ENCODE measurements at regions not wholly inside any gene's neighbourhood (a gene's known extent, or its start where the extent isn't known, plus 50 kb on each side); places are given as distances from the start of the nearest gene placed in this dataset.
"Not testable (repeated sequence)": the region's sequence is repeated elsewhere in the genome, so short reads cannot be mapped to it uniquely, and the experiment has no call there.

DNA sequence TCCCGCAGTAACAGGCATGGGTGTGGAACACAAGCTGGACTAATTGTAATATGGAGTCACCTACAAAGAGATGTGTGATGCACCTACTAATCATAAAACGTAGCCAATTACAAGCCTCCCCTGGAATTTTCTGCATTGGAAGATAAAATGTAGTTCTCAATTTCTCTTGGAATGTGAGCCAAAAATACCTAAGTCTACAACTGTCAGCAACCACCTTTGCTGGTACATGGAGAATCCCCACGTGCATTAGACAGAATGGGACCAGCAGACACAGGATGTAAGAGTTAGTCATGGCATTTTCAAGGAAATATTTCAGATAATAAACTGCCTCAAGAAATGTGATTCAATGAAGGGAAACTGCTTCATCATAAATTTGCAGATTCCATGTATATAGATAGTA is 85.6 kb upstream of the DCC start:
- H3K9ac ChIP-seq (ENCODE audit: extremely low read depth, insufficient read length, low read length), result no peak overlapping the region
- H3K9me3 ChIP-seq (ENCODE audit: control insufficient read depth, low read depth, low read length), result no peaks in the 10 kb centered on the region
- no peaks in the 10 kb centered on the region for H3K27me3 ChIP-seq (ENCODE audit: insufficient read depth, low read length)
- Mint-ChIP-seq H3K27me3 (ENCODE audit: low read depth) (no peaks in the 10 kb centered on the region; the same call in 1 of the 2 replicates), H3K27ac (no peak overlapping the region), H3K4me1 (peaks cover 12 to 14% of the 10 kb centered on the region in 2 experiments; a peak in 3 of 4 replicates), H3K36me3 (ENCODE audit: insufficient read depth in 1 of 3, low read depth in 3 of 3) (no peaks in the 10 kb centered on the region), H3K4me3 (no peak overlapping the region), H3K9me3 (0 out of 5 replicates have a peak, but pooled peaks cover 0 to 3% of the 10 kb centered on the region in 2 experiments)
- H3T11ph ChIP-seq (ENCODE audit: low read length), result no peak overlapping the region
- H4K20me1 ChIP-seq (ENCODE audit: control insufficient read depth, insufficient read depth, insufficient read length), result no peaks in the 10 kb centered on the region
- H2AFZ ChIP-seq (ENCODE audit: low read length), result no peak overlapping the region
- no peak overlapping the region for H4K91ac ChIP-seq (ENCODE audit: insufficient read length, low read depth, low read length)
- no peak overlapping the region for H2BK15ac ChIP-seq (ENCODE audit: low read depth, low read length)
- no peak overlapping the region for H3K4me2 ChIP-seq (ENCODE audit: insufficient read depth, insufficient read length, low read length)
- no peak overlapping the region for H3K56ac ChIP-seq (ENCODE audit: insufficient read length, low read depth, low read length)
- TF ChIP-seq, protein P1, sequence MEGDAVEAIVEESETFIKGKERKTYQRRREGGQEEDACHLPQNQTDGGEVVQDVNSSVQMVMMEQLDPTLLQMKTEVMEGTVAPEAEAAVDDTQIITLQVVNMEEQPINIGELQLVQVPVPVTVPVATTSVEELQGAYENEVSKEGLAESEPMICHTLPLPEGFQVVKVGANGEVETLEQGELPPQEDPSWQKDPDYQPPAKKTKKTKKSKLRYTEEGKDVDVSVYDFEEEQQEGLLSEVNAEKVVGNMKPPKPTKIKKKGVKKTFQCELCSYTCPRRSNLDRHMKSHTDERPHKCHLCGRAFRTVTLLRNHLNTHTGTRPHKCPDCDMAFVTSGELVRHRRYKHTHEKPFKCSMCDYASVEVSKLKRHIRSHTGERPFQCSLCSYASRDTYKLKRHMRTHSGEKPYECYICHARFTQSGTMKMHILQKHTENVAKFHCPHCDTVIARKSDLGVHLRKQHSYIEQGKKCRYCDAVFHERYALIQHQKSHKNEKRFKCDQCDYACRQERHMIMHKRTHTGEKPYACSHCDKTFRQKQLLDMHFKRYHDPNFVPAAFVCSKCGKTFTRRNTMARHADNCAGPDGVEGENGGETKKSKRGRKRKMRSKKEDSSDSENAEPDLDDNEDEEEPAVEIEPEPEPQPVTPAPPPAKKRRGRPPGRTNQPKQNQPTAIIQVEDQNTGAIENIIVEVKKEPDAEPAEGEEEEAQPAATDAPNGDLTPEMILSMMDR (conservative IDR thresholded peaks at IDR 0.05), result no peak
- H3K79me2 ChIP-seq (ENCODE audit: insufficient read depth, low read length), result no peaks in the 10 kb centered on the region
- H3K4ac ChIP-seq (ENCODE audit: low read depth, low read length), result no peak overlapping the region
- no peak overlapping the region for H4K5ac ChIP-seq (ENCODE audit: insufficient read length, low read depth, low read length)
- no peak overlapping the region for H3K14ac ChIP-seq (ENCODE audit: insufficient read depth, low read length)
- H3K27ac ChIP-seq (ENCODE audit: insufficient read length, low read depth, low read length), result no peak overlapping the region
- no peak overlapping the region for H3K23ac ChIP-seq (ENCODE audit: insufficient read length, low read depth, low read length)
- H2BK120ac ChIP-seq (ENCODE audit: low read depth, low read length, poor library complexity, severe bottlenecking), result no peak overlapping the region
- H2BK20ac ChIP-seq (ENCODE audit: low read depth, low read length, poor library complexity, severe bottlenecking), result no peak overlapping the region
- H4K8ac ChIP-seq (replicated peaks; ENCODE audit: insufficient read length, low read depth, low read length), result no peak overlapping the region
- no peak overlapping the region for H2AK5ac ChIP-seq (ENCODE audit: insufficient read length, low read length)
- no peak overlapping the region for H2BK5ac ChIP-seq (ENCODE audit: insufficient read length, low read length)
- no peak for DNase-seq
- no peak overlapping the region for H2BK12ac ChIP-seq (ENCODE audit: insufficient read length, low read depth, low read length)
- no peaks in the 10 kb centered on the region for H3K23me2 ChIP-seq (ENCODE audit: insufficient read length, low read depth, low read length, poor library complexity, severe bottlenecking)
- H3K18ac ChIP-seq (ENCODE audit: insufficient read length, low read depth, low read length), result no peak overlapping the region
- no peaks in the 10 kb centered on the region for H3K79me1 ChIP-seq (ENCODE audit: insufficient read depth, low read depth, low read length, poor library complexity, severe bottlenecking)
- H3K4me1 ChIP-seq (ENCODE audit: insufficient read depth, low read length), result no peaks in the 10 kb centered on the region
- no CpG with 5 or more reads among the region's 3 CpGs for WGBS (ENCODE audit: extremely low coverage, insufficient read length, low lambda C conversion rate)

DNA sequence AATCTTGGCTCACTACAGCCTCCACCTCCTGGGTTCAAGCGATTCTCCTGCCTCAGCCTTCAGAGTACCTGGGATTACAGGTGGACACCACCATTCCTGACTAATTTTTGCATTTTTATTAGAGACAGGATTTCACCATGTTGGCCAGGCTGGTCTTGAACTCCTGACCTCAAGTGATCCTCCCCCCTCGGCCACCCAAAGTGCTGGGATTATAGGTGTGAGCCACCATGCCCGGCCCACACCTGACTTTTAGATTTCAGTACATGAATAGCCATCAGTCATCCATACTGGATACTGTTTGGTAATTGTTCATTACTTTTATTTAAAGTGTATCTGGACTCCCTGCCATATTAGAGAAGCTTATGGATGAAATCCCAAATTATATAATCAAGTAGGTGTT is 82.6 kb upstream of the DCC start:
- H3K27ac Mint-ChIP-seq; H3K9me3 Mint-ChIP-seq; H3K4me2 ChIP-seq (ENCODE audit: insufficient read depth, insufficient read length, low read length); H3K27me3 Mint-ChIP-seq (ENCODE audit: low read depth); H3K4ac ChIP-seq (ENCODE audit: low read depth, low read length); H3K23me2 ChIP-seq (ENCODE audit: insufficient read length, low read depth, low read length, poor library complexity, severe bottlenecking); H2BK15ac ChIP-seq (ENCODE audit: low read depth, low read length); H2BK20ac ChIP-seq (ENCODE audit: low read depth, low read length, poor library complexity, severe bottlenecking); H3T11ph ChIP-seq (ENCODE audit: low read length); H4K8ac ChIP-seq (replicated peaks; ENCODE audit: insufficient read length, low read depth, low read length); H3K9ac ChIP-seq (ENCODE audit: extremely low read depth, insufficient read length, low read length); H2BK120ac ChIP-seq (ENCODE audit: low read depth, low read length, poor library complexity, severe bottlenecking); H3K9me3 ChIP-seq (ENCODE audit: control insufficient read depth, low read depth, low read length); H3K27ac ChIP-seq (ENCODE audit: insufficient read length, low read depth, low read length); H2BK5ac ChIP-seq (ENCODE audit: insufficient read length, low read length); H3K23ac ChIP-seq (ENCODE audit: insufficient read length, low read depth, low read length); H3K79me1 ChIP-seq (ENCODE audit: insufficient read depth, low read depth, low read length, poor library complexity, severe bottlenecking); H3K36me3 Mint-ChIP-seq (ENCODE audit: insufficient read depth in 1 of 3, low read depth in 3 of 3); H4K5ac ChIP-seq (ENCODE audit: insufficient read length, low read depth, low read length); H3K4me1 Mint-ChIP-seq; H3K27me3 ChIP-seq (ENCODE audit: insufficient read depth, low read length); H3K18ac ChIP-seq (ENCODE audit: insufficient read length, low read depth, low read length); H3K4me3 Mint-ChIP-seq; H4K91ac ChIP-seq (ENCODE audit: insufficient read length, low read depth, low read length); DNase-seq; H3K4me1 ChIP-seq (ENCODE audit: insufficient read depth, low read length); H3K14ac ChIP-seq (ENCODE audit: insufficient read depth, low read length); H2BK12ac ChIP-seq (ENCODE audit: insufficient read length, low read depth, low read length); H3K79me2 ChIP-seq (ENCODE audit: insufficient read depth, low read length); H2AFZ ChIP-seq (ENCODE audit: low read length); H2AK5ac ChIP-seq (ENCODE audit: insufficient read length, low read length); H4K20me1 ChIP-seq (ENCODE audit: control insufficient read depth, insufficient read depth, insufficient read length); H3K56ac ChIP-seq (ENCODE audit: insufficient read length, low read depth, low read length): not testable (repeated sequence)
- no CpG with 5 or more reads among the region's 3 CpGs for WGBS (ENCODE audit: extremely low coverage, insufficient read length, low lambda C conversion rate)
